ENCODE measurements at regions not wholly inside any gene's neighbourhood (a gene's known extent, or its start where the extent isn't known, plus 50 kb on each side); places are given as distances from the start of the nearest gene placed in this dataset.
"Not testable (repeated sequence)": the region's sequence is repeated elsewhere in the genome, so short reads cannot be mapped to it uniquely, and the experiment has no call there.

DNA sequence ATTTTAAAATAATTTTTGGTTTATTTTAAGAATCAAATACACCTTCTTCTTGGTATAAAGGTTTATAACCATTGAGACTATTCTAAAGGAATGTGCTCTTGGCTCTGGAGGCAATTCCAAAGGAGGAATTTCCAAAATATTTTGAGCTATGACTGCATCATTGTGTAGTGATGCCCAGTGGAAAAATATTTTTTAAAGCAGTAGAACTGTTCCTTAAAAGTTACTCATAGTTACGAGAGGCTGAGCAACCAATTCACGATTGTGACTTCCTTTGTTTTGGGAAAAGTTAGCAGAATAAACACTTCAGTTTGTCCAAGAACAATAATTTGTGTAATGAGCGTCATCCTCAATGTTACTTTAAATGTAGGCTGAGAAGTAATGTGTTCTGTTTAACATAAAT is 233.6 kb downstream of the BAMBI start:
- DNase-seq (ENCODE audit: low read depth), result no peak
- TF ChIP-seq, protein P1, sequence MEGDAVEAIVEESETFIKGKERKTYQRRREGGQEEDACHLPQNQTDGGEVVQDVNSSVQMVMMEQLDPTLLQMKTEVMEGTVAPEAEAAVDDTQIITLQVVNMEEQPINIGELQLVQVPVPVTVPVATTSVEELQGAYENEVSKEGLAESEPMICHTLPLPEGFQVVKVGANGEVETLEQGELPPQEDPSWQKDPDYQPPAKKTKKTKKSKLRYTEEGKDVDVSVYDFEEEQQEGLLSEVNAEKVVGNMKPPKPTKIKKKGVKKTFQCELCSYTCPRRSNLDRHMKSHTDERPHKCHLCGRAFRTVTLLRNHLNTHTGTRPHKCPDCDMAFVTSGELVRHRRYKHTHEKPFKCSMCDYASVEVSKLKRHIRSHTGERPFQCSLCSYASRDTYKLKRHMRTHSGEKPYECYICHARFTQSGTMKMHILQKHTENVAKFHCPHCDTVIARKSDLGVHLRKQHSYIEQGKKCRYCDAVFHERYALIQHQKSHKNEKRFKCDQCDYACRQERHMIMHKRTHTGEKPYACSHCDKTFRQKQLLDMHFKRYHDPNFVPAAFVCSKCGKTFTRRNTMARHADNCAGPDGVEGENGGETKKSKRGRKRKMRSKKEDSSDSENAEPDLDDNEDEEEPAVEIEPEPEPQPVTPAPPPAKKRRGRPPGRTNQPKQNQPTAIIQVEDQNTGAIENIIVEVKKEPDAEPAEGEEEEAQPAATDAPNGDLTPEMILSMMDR (conservative IDR thresholded peaks at IDR 0.05; ENCODE audit: low read depth, low read length), result no peak
- H3K4me3 ChIP-seq (ENCODE audit: low read depth, low read length), result no peak overlapping the region

DNA sequence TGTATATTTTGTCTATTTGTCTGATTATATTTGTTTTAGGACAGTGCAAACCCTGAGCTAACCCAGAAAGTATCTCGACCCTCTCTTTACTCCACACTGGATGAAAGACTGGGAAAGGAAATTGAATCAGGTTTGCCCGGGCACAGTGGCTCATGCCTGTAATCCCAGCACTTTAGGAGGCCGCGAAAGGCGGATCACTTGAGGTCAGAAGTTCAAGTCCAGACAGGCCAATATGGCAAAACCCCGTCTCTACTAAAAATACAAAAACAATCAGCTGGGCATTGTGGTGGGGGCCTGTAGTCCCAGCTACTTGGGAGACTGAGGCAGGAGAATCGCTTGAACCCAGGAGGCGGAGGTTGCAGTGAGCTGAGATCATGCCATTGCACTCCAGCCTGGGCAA is 234.2 kb downstream of the BAMBI start:
- not testable (repeated sequence) for DNase-seq (ENCODE audit: low read depth); H3K4me3 ChIP-seq (ENCODE audit: low read depth, low read length)

DNA sequence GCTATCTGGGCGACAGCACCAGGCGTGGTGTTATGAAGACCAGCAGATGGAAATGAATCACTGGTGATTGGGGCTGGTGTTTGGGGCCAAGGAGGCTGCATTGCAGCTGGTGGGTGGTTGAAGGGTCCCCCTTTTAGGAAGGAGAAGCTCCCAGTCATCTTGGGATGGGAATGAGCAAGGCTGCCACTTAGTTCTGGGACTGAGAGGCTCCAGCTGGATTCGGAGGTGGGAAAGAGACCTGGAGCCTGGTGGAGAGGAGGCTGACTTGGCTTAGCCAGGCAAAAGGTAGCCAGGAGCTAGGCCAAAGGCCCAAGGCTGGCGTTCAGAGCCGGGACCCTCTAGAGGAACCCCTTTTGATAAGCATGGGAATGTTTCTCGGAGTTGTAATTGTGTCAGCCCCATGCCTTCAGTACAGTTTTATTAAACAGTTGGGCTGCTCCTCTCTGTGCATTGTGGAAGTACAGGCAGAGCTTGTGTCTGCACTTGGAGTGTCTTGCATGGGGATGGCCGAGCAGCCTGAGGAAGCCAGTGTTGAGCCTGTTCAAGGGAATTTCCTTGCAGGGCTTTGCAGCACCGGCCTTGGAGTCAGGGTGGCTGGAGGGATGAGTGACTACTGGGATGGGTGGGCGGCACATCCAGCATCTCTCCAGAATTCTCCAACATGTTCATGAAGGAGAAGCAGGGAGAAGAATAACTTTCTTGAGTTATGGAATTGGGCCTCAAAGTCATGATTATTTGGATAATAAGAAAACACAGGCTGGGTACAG is 234.9 kb downstream of the BAMBI start:
- TF ChIP-seq, protein P1 (conservative IDR thresholded peaks at IDR 0.05; ENCODE audit: low read depth, low read length), result no peak
- DNase-seq (ENCODE audit: low read depth), result no peak
- no peak overlapping the region for H3K4me3 ChIP-seq (ENCODE audit: low read depth, low read length)

DNA sequence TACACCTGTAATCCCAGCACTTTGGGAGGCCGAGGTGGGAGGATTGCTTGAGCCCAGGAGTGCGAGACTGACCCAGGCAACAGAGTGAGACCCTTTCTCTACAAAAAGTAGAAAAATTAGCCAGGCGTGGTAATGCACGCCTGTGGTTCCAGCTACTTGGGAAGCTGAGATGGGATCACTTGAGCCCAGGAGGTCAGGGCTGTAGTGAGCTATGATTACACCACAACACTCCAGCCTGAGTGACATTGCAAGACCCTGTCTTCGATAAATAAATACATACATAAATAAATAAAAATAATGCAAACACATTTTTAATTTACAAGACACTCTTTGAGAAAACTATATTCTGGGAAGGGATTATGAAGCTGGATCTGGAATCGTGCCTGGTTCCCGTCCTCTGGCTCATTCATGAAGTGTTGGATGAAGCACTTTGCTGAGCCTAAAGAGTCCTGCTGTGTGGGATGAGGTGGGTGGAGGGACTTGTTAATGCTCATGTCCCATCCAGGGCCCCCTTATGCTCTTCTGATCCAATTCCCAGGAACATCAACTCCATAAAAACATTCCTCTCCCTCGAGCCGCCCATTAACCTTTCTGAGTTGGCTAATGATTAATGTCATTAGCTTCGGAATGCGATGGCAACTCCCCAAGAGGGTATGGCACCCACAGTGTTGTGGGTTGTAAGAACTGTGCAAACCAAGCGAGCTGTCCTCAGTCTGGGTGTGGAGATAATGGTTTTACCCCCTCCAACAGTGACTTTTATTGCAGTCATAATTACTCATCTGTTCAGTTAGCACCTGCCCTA is 236.3 kb downstream of the BAMBI start:
- peak; percentile 72 for DNase-seq (ENCODE audit: low read depth)
- TF ChIP-seq, protein P1 (conservative IDR thresholded peaks at IDR 0.05; ENCODE audit: low read depth, low read length), result no peak
- H3K4me3 ChIP-seq (ENCODE audit: low read depth, low read length), result no peak overlapping the region

DNA sequence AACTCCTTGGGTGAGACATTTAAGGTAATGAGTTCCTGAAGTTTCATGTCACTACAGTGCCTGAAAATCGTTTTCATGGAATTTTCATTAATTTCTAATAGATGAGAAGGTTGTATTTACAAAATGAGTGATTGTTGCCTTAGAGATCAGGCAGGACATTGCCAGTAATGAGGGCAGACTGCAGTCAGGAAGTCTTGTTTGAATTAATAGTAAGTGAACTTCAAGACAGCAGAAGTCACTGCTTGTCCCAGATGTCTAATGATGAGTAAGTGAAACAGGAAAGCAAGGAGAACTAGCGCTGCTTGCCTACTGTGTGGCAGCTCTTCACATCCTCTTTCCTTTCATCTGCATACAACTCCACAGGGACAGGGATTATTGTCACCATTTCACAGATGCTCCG is 237.4 kb downstream of the BAMBI start:
- TF ChIP-seq, protein P1 (conservative IDR thresholded peaks at IDR 0.05; ENCODE audit: low read depth, low read length), result no peak
- DNase-seq (ENCODE audit: low read depth), result no peak
- H3K4me3 ChIP-seq (ENCODE audit: low read depth, low read length), result no peak overlapping the region

DNA sequence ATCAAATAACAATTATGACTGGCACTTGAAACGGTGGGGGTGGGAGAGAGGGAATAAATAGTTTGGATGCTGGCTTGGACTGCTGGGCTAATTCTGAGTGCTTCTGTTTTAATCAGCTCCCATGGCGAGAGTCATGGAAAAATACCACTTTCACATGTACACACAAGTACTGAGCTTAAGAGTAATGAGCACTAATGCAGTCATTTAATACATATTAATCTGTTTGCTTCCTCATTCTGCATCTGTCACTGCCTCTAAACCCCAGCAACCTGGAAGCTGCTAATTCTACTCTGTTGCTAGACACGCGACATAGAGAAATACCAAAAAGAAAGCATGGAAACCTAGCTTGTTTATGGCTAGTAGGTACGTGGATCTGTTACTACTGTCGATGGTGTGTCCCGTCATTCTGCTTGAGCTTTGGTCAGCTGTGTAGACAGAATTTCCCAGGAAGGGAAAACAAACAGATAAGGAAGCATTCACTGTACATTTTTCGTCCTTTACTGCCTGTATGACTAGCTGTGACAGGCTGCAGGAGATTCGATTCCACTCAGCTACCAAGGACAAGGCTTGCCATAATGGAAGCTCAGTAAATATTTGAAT is 238.8 kb downstream of the BAMBI start:
- TF ChIP-seq, protein P1 (conservative IDR thresholded peaks at IDR 0.05; ENCODE audit: low read depth, low read length), result no peak
- DNase-seq (ENCODE audit: low read depth), result no peak
- no peak overlapping the region for H3K4me3 ChIP-seq (ENCODE audit: low read depth, low read length)

DNA sequence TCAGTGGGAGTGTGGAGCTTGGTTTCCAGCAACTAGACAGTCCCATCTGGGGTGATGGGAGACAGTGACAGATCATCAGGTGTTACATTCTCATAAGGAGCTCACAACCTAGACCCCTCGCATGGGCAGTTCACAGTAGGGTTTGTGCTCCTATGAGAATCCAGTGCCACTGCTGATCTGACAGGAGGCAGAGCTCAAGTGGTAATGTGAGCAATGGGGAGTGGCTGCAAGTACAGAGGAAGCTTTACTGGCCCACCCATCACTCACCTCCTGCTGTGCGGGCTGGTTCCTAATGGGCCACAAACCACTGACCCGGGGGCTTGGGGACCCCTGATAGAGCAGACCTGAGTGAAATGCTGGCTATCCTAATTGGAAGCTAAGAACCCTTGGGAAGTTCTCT is 242.8 kb downstream of the BAMBI start:
- DNase-seq (ENCODE audit: low read depth), result no peak
- TF ChIP-seq, protein P1 (conservative IDR thresholded peaks at IDR 0.05; ENCODE audit: low read depth, low read length), result no peak
- no peak overlapping the region for H3K4me3 ChIP-seq (ENCODE audit: low read depth, low read length)
